Activated naive CD4-positive, alpha-beta T cell treated with anti-CD3 and anti-CD28 coated beads for 36 hours (primary cell): ENCODE measurements at regions not wholly inside any gene's neighbourhood (a gene's known extent, or its start where the extent isn't known, plus 50 kb on each side); places are given as distances from the start of the nearest gene placed in this dataset.

Experiments
- CTCF ChIA-PET: fragments of 350-600 bp; sonication (Branson Sonifier 250); formaldehyde crosslinking; loops from one replicate; lab custom pipeline; 2021; ENCODE audit warnings: antibody characterized with exemption; lab: Charles Lee
- DNase-seq: peaks from one replicate; pipeline ENCODE4 v3.0.0-alpha.2; 2020
- H3K27ac Mint-ChIP-seq: one replicate; pipeline ENCODE4 v1.8.0; 2021; ENCODE audit warnings: mild to moderate bottlenecking, mixed read lengths
- H3K27me3 Mint-ChIP-seq: one replicate; pipeline ENCODE4 v1.8.0; 2021; ENCODE audit warnings: low read depth, mixed read lengths
- H3K36me3 Mint-ChIP-seq: one replicate; pipeline ENCODE4 v1.8.0; 2021; ENCODE audit warnings: low read depth, mixed read lengths
- H3K4me1 Mint-ChIP-seq: one replicate; pipeline ENCODE4 v1.8.0; 2021; ENCODE audit warnings: low read depth, mixed read lengths
- H3K4me3 Mint-ChIP-seq: one replicate; pipeline ENCODE4 v1.8.0; 2021; ENCODE audit warnings: mild to moderate bottlenecking, moderate library complexity, mixed read lengths
- H3K9me3 Mint-ChIP-seq: one replicate; pipeline ENCODE4 v1.8.0; 2021; ENCODE audit warnings: mixed read lengths
- intact Hi-C: fragments of 100-400 bp; cut with micrococcal nuclease; formaldehyde crosslinking; loops from one replicate; pipeline ENCODE4 v1.15.1; 2023

- H3K4me3 Mint-ChIP-seq = no peak overlapping the region
- no peak for DNase-seq
- H3K27me3 Mint-ChIP-seq = peaks cover 6% of the 10 kb centered on the region
- no peaks in the 10 kb centered on the region for H3K9me3 Mint-ChIP-seq
- intact Hi-C loops = loop anchor here (5.0 kb wide), 1 partner anchor 233 kb away; no protein-coding TSS in a partner anchor
- no peak overlapping the region for H3K27ac Mint-ChIP-seq
- H3K4me1 Mint-ChIP-seq = peaks cover 8% of the 10 kb centered on the region
- CTCF ChIA-PET = interaction anchor here (0.5 to 3.9 kb wide), 18 partner anchors 11 to 862 kb away, joined by 3 to 31 read pairs (median 6); no protein-coding TSS in a partner anchor
- H3K36me3 Mint-ChIP-seq = no peaks in the 10 kb centered on the region
Observed at GRCh38 chr15:66850078-66850991, 148.3 kb downstream of the SMAD6 start.

GRCh38 chr15:66850996-66851310, 148.9 kb downstream of the SMAD6 start:
- DNase-seq = no peak
- intact Hi-C loops = loop anchor here (1.0 to 5.0 kb wide), 3 partner anchors 149 to 248 kb away; partner anchors contain the start of gene SMAD6

GRCh38 chr15:66851311-66852063, 149.5 kb downstream of the SMAD6 start:
- H3K4me1 Mint-ChIP-seq = peaks cover 8% of the 10 kb centered on the region
- H3K4me3 Mint-ChIP-seq = no peak overlapping the region
- CTCF ChIA-PET = interaction anchor here (0.5 to 3.9 kb wide), 51 partner anchors 10 to 1640 kb away, joined by 3 to 31 read pairs (median 4); partner anchors contain the start of gene CILP
- intact Hi-C loops = loop anchor here (1.0 to 5.0 kb wide), 3 partner anchors 149 to 248 kb away; partner anchors contain the start of gene SMAD6
- H3K36me3 Mint-ChIP-seq = no peaks in the 10 kb centered on the region
- no peaks in the 10 kb centered on the region for H3K9me3 Mint-ChIP-seq
- H3K27me3 Mint-ChIP-seq = peaks cover 2% of the 10 kb centered on the region
- peak; percentile 84 for DNase-seq
- no peak overlapping the region for H3K27ac Mint-ChIP-seq

More at GRCh38 chr15:66850996-66851310, 148.9 kb downstream of the SMAD6 start:
- Mint-ChIP-seq H3K9me3 (no peaks in the 10 kb centered on the region), H3K4me3 (no peak overlapping the region), H3K4me1 (peaks cover 8% of the 10 kb centered on the region), H3K27me3 (peaks cover 4% of the 10 kb centered on the region), H3K27ac (no peak overlapping the region), H3K36me3 (no peaks in the 10 kb centered on the region)
- CTCF ChIA-PET = interaction anchor here (0.5 to 3.9 kb wide), 31 partner anchors 10 to 1639 kb away, joined by 3 to 31 read pairs (median 5); partner anchors contain the start of gene CILP

GRCh38 chr15:66852064-66852905, 150.2 kb downstream of the SMAD6 start:
- H3K4me1 Mint-ChIP-seq = peaks cover 8% of the 10 kb centered on the region
- H3K4me3 Mint-ChIP-seq = no peak overlapping the region
- H3K27ac Mint-ChIP-seq = no peak overlapping the region
- H3K36me3 Mint-ChIP-seq = no peaks in the 10 kb centered on the region
- no peak for DNase-seq
- no peaks in the 10 kb centered on the region for H3K9me3 Mint-ChIP-seq
- H3K27me3 Mint-ChIP-seq = peaks cover 2% of the 10 kb centered on the region
- intact Hi-C loops = loop anchor here (5.0 kb wide), 1 partner anchor 235 kb away; no protein-coding TSS in a partner anchor
- CTCF ChIA-PET = interaction anchor here (0.6 to 3.9 kb wide), 38 partner anchors 9 to 1641 kb away, joined by 3 to 31 read pairs (median 5); partner anchors contain the start of gene CILP

- CTCF ChIA-PET = interaction anchor here (0.6 to 0.9 kb wide), 4 partner anchors 8 to 747 kb away, joined by 3 read pairs; no protein-coding TSS in a partner anchor
Observed at GRCh38 chr15:66854012-66854965, 152.3 kb downstream of the SMAD6 start.

GRCh38 chr15:66855041-66855440, 153.0 kb downstream of the SMAD6 start:
- Mint-ChIP-seq H3K36me3 (no peaks in the 10 kb centered on the region), H3K4me1 (peaks cover 8% of the 10 kb centered on the region), H3K27ac (no peak overlapping the region), H3K9me3 (no peaks in the 10 kb centered on the region), H3K4me3 (no peak overlapping the region), H3K27me3 (peaks cover 2% of the 10 kb centered on the region)
- CTCF ChIA-PET = no interaction called here
- DNase-seq = no peak
- intact Hi-C loops = no loop called here

More at GRCh38 chr15:66854012-66854965, 152.3 kb downstream of the SMAD6 start:
- Mint-ChIP-seq H3K36me3 (no peaks in the 10 kb centered on the region), H3K27me3 (peaks cover 2% of the 10 kb centered on the region), H3K4me3 (no peak overlapping the region), H3K4me1 (peaks cover 8% of the 10 kb centered on the region), H3K9me3 (no peaks in the 10 kb centered on the region), H3K27ac (no peak overlapping the region)
- intact Hi-C loops = loop anchor here (5.0 kb wide), 1 partner anchor 237 kb away; no protein-coding TSS in a partner anchor
- DNase-seq = no peak

- Mint-ChIP-seq H3K36me3 (no peaks in the 10 kb centered on the region), H3K27ac (no peak overlapping the region), H3K27me3 (peaks cover 1% of the 10 kb centered on the region), H3K4me3 (no peak overlapping the region), H3K9me3 (no peaks in the 10 kb centered on the region), H3K4me1 (no peaks in the 10 kb centered on the region)
- intact Hi-C loops = no loop called here
- DNase-seq = no peak
- CTCF ChIA-PET = interaction anchor here (0.7 kb wide), 1 partner anchor 21 kb away, joined by 3 read pairs; no protein-coding TSS in a partner anchor
Observed at GRCh38 chr15:66857694-66858093, 155.7 kb downstream of the SMAD6 start.

GRCh38 chr15:66858423-66859207, 156.6 kb downstream of the SMAD6 start:
- Mint-ChIP-seq H3K4me1 (no peaks in the 10 kb centered on the region), H3K36me3 (no peaks in the 10 kb centered on the region), H3K27me3 (peaks cover 2% of the 10 kb centered on the region), H3K27ac (no peak overlapping the region), H3K4me3 (no peak overlapping the region), H3K9me3 (no peaks in the 10 kb centered on the region)
- CTCF ChIA-PET = interaction anchor here (0.6 kb wide), 1 partner anchor 493 kb away, joined by 3 read pairs; no protein-coding TSS in a partner anchor
- no peak for DNase-seq
- intact Hi-C loops = no loop called here

- DNase-seq = no peak
- CTCF ChIA-PET = interaction anchor here (2.8 kb wide), 1 partner anchor 8 kb away, joined by 16 read pairs; no protein-coding TSS in a partner anchor
- Mint-ChIP-seq H3K4me3 (no peak overlapping the region), H3K4me1 (no peaks in the 10 kb centered on the region), H3K27ac (no peak overlapping the region), H3K9me3 (no peaks in the 10 kb centered on the region), H3K36me3 (no peaks in the 10 kb centered on the region), H3K27me3 (peaks cover 2% of the 10 kb centered on the region)
- intact Hi-C loops = no loop called here
Observed at GRCh38 chr15:66859688-66860253, 157.7 kb downstream of the SMAD6 start.

GRCh38 chr15:66860844-66861243, 158.8 kb downstream of the SMAD6 start:
- CTCF ChIA-PET = interaction anchor here (1.4 to 2.8 kb wide), 3 partner anchors 9 to 47 kb away, joined by 3 to 16 read pairs (median 4); no protein-coding TSS in a partner anchor
- no peak overlapping the region for H3K27ac Mint-ChIP-seq
- no peak for DNase-seq
- H3K4me3 Mint-ChIP-seq = no peak overlapping the region
- intact Hi-C loops = no loop called here
- no peaks in the 10 kb centered on the region for H3K9me3 Mint-ChIP-seq
- H3K27me3 Mint-ChIP-seq = peaks cover 6% of the 10 kb centered on the region
- H3K36me3 Mint-ChIP-seq = no peaks in the 10 kb centered on the region
- H3K4me1 Mint-ChIP-seq = no peaks in the 10 kb centered on the region
